CD4-positive, alpha-beta T cell treated with Interleukin-21 for 1 hour (primary cell): ENCODE measurements at regions not wholly inside any gene's neighbourhood (a gene's known extent, or its start where the extent isn't known, plus 50 kb on each side); places are given as distances from the start of the nearest gene placed in this dataset.

Source experiments
- DNase-seq: peaks from one replicate; pipeline ENCODE4 v3.0.0-alpha.2; 2020

DNA sequence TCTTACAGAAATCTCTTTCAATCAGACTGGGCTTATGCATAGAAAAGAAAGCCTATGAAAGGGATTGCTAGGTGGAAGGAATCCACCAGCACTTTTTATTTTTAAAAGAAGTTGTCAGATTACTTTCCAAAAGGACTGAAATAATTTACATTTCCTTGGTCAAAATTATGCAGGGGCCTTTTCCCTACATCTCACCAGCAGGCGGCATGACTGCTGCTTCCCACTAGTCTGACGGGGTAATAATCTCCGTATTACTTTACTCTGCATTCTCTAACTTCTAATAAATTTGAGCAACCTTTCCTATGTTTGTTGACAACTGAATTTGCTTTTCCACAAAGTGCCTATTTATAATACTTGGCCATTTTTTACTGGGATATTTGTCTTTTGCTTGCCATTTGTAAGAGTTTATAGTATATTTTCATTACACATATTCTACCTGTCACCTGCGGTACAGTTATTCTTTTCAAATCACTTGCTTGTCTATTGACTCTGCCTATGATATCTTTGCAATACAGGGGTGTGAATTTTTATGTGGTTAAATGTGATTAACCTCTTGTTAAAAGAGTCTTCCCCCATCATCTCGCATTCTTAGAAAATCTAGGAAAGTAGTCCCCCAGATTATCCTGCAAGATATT, 51.9 kb upstream of the USP47 start:
- DNase-seq, result no peak

DNA sequence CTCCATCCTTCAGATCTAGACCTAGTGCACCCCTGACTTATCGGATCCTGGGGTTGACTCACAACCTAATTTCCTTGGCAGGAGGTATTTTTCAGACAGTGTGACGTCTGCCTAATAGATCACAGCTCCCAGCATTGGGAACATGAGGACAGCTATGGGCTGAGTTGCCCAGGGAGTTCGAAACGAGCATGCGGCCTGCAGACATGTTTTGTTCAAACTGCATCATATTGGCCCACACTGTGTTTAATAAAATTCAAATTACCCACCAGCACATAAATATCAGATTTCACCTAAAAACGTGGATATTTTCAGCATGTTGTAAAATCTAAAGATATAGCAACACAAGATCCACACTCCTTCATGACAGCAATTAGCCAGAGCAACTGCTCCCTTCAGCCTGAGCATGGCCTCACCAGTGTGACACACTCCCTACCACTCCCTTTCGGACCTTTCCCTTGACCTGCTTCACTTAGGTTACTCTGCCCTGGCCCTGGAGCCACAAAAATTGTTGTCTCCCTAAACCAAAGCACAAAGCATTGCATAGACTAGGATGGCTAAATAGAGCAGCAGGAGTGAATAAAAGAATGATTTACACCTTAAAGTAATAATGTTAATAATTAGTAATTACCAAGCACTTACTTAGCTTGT, 53.6 kb upstream of the USP47 start:
- DNase-seq, result no peak

DNA sequence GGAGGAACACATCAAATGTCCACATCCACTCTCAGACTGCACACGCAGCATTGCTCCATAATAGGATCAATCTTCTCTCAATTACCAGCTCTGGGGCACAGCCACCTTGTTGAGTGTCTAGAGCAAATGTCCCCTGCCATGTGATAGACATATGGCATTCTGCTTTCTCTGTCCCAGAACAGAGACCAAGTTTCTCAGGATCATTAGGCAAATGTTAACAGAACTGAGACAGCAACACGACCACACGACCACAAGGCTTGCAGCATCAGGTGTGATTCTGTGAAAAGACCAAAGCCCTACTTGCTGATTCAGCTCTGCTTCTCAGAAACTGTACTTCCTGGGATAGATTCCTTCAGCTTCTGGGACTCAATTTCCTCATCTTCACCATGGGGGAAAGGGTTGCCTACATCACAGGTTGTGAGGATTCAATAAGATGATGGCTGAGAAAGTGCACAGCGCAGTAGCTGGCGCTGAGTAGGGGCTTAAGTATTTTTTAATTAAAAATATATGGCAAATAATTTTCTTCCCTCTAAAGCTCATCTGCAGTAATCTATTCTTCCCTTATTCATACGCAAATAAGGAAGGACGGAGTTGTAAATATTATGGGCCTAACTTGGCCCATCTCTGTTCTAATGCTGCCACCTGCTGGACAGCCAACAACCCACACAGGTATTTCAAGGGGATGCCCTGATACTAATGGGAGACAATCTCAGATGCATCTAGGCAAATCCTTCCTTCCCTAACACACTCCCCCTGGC, 54.3 kb upstream of the USP47 start:
- peak; percentile 70 for DNase-seq

DNA sequence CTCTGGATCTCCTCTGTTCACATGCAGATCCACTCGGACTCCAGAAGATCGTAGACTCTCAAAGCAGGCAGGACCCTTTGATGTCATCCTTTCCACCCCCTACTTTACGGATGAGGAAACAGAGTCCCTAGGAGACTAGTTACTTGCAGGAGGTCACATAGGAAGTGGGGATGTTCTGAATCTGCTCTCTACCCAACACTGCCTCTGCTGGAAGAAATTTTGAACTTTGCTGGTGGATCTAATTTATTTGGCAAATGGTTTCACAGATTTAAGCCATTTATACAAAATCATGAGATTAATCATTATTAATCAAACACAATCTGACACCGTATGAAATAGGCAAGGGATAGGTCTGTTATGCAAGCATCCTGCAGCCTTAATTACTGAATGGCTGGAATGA, 55.0 kb upstream of the USP47 start:
- no peak for DNase-seq

DNA sequence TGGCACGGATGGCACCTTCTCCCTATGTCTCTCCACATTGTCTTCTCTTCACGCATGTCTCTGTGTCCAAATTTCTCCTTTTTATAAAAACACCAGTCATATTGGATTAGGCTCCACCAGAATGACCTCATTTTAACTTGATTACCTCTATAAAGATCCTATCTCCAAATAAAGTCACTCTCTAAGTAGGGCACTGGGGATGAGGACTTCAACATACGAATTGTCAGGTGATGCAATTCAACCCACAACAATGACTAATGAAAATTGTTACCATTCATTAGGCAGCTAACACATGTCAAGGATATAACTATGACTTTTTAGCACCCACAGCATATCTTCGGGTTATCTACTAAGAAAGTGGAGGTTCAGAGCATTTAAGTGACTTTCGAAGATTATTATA, 55.5 kb upstream of the USP47 start:
- no peak for DNase-seq

DNA sequence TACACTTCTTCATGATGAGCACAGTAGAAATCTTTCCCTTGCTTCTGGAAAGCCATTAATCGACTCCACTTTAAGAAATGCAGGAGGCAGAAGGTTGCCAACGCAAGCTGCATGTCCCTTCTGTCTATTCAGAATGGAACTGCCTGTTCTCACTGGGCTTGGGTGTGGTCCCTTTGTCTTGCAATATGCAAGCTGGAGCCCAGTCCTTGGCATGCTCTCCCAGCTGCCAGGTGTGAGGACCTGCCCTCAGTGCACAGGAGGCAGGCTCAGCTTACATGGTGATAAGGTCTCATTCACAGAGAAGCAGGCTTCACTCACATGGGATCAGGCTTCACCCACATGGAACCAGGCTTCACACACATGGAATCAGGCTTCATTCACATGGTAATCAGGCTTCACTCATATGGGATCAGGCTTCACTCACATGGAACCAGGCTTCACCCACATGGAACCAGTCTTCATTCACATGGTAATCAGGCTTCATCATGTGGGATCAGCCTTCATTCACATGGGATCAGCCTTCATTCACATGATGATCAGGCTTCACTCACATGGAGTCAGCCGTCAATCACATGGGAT, 59.2 kb upstream of the USP47 start:
- no peak for DNase-seq

DNA sequence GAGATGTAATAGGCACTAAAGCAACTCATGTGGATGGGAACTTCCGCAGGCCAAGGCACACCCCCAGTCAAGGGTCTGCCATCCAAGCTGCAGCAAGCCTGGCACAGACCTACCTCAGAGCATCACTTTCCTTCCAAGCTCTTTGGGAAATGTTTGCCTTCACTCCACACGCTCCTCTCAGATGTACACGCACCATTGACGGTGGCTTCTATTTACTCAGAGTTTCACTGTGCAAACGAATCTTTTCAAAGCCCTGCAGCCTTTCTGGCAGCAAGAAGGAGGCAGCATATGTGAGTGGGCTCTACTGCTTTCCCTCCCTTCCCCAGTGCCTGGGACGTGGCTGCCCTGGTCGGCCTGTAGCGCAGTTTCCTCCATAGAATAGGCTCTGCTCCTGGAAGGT, 60.9 kb upstream of the USP47 start:
- DNase-seq, result no peak

DNA sequence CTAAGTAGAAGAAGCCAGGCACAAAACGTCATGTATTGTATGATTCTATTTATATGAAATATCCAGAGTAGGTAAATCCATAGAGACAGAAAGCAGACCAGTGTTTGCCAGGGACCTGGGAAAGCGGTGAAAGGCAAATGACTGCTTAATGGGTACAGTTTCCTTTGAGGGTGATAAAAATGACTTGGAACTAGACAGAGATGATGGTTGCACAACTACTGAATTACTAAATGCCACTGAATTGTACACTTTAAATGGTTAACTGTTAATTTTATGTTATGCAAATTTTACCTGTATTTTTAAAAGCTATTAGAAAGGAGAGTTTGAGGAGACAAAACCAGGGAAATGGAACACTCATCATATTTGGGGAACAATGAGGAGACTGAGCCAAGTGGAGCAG, 61.8 kb upstream of the USP47 start:
- no peak for DNase-seq

DNA sequence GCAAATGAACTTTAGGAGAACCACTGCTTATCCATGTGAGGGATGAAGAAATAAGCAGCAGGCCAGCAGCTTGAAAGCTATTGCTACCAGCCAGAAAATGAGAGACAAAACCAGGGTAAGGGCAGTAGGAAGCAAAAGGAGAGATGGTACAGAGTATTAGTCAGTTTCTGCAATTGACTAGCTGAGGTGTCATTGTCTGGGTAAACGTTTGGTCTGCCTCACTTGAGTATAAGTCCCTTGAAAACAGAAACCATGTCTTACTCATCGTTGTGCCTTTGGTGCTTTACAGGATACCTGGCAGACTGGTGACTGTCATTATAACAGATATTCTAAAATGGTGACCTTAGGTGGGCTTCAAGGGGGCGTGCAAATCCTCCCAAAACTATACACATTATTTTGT, 63.9 kb upstream of the USP47 start:
- DNase-seq, result no peak

DNA sequence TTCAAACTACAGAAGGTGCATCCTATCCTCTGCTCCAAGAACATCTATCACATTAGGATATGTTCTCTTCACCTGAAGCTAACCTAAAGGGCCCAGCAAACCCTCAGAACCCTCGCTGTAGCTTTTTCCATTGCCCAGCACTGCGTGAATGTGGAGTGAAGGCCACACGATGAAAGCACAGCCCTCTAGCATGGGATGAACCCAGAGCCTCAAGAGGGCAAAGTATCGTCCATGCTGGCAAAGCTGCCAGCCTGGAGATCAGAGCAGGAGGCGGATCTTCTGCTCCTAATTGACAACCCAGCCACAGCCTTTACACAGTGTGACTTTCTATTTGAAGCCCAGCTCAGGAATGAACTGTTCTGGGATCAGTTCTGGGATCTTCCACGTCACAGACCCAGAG, 65.1 kb upstream of the USP47 start:
- no peak for DNase-seq

DNA sequence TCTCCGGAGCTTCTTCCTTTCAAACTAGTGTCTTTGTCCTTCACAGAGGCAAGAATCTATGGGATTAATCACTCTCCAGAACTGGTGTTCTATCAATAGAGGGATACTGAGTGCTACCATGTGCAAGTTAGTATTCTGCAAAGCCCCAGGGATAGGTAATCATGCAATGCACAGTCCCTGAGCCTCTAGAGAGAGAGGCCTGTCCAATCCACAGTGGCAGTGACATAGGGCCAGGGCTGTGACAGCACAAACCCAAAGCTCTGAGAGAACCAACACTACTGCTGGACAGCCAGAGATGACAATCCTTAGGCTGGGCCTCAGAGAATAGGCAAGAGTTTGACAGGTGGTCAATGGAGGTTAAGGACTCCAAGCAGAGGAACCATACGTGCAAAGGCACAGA, 66.8 kb upstream of the USP47 start:
- no peak for DNase-seq

DNA sequence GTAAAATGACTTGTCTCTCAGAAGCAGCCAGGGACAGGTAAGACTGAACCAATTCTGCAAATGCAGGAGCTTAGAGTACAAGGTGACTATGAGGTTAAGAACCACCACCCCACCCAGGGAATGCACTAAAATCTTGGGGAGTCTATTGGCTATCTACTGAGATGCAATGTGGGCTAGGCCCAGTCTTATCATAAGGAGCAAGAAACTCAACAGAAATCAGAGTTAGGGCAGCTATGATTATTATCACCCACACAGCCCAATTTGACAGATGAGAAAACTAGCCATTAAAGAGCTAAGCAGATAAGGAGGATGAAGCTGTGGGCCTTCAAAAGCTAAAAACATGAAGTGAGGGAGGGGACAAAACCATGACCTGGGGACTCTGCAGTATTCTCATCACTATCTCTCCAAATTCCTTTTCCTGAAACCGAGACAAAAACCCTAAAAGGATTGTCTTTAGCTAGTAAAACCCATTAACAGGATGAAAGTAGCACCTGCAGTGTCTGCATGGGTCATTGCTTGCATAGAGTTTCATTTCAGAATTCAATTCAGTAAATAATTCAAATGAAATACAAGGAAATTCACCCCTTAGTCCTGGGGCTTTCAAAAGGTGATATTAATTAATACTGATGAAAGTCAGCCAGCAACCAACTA, 68.8 kb upstream of the USP47 start:
- DNase-seq, result no peak

DNA sequence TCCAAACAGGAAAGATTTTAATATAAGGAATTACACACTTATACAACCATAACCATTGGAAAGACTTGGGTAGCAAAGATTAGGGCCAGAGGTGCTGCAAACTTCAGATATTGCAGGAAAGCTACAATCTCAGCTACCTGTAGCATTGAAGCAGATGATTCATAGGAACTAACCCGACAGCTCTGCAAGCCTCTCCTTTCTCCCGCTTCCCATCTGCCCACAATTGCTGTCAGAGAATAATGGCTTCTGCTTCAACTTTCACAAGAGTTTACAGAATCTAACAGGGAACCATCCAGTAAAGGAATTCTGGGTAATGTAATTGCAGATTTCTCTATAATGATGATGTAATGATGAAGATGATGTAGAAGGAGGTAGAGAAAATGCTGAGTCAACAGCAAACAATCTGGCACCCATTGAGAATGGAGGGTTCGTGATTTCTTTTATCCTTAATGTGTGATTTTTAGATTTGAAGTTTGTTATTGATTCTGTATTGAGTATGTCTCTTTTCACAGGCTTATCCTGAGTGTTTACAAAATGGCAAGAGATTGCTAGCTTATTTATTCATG, 70.8 kb upstream of the USP47 start:
- no peak for DNase-seq

DNA sequence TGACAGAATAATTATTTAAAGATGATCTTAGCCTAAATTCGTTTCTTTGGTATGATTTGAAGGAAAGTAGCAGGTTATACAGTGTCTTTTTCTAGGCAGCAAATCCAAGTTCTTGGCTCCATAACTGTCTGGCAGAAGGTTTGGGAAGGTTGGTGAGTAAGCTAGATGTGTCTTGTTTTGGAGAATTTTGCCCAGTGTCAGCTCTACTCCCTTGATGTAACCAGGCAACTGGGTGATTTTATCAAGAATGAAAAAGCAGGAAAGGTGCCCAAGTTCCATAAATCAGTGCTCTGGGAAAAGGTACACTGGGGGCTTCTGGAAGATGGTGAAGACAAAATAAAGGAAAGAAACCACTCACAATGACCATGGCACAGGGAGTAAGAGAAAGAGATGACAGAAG, 71.5 kb upstream of the USP47 start:
- no peak for DNase-seq

DNA sequence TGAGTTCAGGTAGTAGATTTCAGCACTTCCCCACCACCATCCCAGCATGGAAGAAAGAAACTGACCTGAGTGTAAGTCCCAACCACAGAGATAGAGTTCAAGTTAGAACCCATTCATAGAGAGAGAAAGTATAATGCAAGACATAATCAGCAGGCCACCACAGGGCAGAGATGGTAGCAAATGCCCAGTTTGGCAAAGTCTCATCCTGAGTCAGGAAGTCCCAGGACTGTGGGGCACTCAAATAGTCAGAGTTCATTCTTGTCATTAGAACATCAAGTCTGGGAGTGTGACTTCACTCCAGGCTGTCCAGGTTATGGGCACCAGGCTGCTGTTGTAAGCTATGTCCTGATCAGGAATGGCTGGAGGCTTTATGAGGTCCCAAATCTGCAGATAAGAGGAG, 72.0 kb upstream of the USP47 start:
- no peak for DNase-seq

DNA sequence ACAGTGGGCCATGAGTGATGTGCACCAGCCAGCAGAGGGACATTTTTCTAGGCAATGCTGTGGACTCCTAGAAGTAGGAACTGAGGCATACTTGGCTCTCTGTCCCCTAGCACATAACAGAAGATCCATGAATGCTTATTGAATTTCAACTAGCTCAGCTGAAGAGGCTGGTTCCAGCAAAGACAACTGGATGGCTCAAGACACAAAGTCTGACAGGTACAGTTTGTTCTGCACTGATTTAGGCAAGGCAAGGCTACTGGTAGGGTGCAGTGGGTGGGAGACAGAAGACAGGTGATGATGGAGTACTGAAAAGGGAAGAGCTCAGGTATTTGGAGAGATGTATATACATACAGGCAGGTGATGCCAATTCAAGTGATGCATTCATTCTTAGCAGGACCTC, 72.4 kb upstream of the USP47 start:
- DNase-seq, result no peak

DNA sequence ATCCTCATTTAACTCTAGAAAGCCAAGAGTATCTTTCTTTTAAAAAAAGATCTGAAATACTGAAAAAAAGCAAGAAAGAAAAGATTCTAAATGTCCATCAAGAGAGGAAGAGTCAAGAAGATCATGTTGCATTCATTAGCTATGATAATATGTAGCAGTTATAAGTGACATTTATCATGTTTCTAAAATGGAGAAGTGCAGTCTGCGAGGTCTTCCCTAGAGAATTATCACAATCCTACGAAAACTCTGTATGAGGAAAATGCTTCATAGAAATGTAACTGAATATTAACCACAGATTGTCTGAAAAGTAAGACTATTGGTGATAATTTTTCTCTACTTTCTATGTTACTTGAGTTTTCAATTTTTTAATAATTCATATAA, 77.4 kb upstream of the USP47 start:
- DNase-seq, result no peak

DNA sequence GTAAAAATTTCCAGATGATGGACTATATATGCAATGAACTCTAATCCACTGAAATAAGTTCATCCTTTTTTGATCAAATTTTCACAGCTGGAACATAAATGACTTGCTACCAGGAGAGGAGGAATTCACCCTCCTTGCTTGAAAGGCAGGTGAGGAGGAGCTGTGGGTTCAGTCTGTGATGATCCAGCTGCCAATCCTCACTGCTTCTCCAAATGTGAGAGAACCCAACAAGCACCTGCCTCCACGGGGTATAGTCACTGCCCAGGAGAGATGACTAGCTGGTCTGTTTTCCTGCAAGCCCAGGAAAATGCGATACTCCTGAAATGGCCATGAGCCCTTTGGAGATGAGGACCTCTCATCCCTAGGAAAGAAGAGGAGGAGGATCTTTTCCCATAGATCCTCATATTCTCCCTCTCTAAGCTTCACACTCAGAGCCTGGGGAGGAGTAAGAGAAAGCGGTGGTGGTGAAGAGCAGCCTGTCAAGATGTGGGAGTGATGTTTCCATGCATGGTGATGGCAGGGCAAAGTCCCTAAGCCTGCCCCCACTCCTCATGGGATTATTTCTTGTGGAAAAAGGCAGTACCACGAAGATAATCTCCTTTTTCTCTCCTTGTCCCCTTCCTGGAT, 77.9 kb upstream of the USP47 start:
- DNase-seq, result no peak

DNA sequence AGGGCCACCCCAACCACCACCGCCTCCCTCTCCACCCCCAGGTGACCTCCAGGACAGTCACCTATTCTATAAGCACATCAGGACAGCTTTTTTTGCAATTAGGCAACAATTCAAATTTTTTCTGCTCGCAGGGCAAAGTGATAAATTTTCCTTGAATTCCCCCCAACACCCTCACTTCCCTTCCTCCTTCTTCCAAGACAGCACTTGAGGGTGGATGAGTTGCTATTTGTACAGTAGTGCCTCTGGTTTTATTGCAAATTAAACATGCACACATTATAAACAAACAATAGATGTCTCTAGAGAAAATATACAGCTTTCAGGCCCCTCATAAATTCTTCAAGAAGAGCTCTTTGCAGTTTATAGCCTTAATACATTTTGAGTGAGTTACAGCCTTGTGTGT, 80.9 kb upstream of the USP47 start:
- DNase-seq, result no peak

DNA sequence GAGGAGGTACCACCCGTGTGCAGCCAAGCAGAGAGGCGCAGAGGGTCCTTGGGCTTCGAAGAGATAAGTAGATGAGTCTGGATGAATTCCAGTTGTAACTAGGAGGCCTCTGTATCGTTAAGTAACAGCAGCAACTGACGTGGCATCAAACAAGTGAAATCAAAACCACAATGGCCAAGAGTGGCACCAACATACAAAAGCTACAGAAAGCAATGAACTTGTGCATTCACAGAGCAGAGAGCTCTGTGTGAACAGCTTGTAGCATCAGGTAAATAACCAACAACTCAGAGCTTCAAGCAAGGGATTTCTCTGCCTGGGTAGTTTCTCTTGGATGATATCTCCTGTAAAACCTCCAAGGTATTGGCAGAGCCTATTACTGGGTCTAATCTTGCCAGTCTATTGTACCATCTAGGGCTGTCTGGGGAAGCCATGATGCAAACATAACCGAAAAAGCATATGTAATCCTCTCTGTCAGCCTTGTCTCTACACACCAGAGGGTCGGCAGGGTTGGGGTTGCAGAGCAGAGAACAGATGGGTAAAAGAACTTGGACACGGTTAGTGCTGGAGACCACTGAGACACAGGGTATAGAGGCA, 83.1 kb upstream of the USP47 start:
- DNase-seq, result no peak

DNA sequence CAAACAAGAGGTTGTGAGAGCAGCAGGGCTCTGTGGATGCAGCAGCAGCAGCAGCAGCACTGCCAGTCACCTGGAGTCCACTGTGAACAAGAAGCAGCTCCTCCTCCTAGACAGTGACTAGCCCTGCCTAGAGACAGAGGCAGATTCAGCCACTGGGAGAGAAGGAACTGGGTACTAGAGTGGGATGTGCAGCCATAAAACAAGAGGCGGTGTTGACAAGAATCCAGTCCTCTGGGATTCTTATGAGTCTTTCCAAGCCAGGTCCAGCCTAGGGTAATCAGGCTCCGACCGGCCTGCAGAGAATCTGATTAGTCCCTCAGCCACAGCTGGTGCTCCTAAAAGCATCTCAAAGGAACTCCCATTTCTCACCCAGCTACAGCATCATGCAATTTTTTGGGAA, 83.9 kb upstream of the USP47 start:
- no peak for DNase-seq

DNA sequence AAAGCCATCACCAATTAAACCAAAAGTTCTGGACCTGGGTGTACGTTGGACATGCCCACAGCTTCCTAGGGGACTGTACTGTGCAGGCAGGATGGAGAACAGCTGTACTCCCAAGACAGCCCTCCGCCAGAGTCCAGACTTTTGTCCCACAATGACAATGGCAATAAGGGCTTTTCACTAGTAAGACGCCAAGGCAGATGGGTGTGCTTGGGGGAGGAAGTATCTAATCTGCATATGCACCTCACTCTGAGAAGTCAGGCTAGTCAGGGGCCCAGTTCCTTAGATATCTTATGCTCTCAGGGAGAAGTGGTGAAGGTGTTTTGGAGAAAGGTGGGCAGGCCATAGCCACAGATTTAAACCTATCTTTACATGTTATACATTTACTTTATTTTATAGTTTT, 85.1 kb upstream of the USP47 start:
- no peak for DNase-seq
